ENCODE measurements at regions not wholly inside any gene's neighbourhood (a gene's known extent, or its start where the extent isn't known, plus 50 kb on each side); places are given as distances from the start of the nearest gene placed in this dataset.

DNA sequence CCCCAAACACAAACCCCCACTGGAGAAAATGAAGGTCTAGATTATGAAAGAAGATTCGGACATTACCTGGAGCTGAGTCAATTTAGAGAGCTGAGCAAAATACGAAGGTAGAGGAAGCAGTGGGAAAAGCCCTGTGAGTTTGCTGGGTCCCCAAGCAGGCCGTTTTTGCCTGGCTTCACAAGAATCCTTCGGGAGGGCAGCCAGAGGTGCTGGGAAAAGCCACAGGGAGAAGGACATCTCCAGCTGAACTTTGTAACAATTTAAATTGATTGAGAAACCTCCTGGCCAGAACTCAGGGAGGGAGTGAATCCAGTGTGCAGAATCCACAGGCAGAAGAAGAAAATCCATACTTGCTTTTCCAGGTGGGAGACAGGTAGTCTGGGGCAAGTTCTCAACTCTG is 319.1 kb upstream of the CT83 start:
- ChIA-PET CTCF (no interaction called here), POLR2A (no interaction called here)
- Mint-ChIP-seq H3K4me3 (no peak overlapping the region), H3K27me3 (no peaks in the 10 kb centered on the region), H3K4me1 (ENCODE audit: low read depth) (no peaks in the 10 kb centered on the region), H3K36me3 (ENCODE audit: low read depth) (no peaks in the 10 kb centered on the region), H3K9me3 (no peaks in the 10 kb centered on the region), H3K27ac (no peak overlapping the region)
- ATAC-seq (ENCODE audit: poor library complexity), result no peak
- Histone ChIP-seq H3K4me3 (ENCODE audit: low read length) (no peak overlapping the region), H3K27ac (ENCODE audit: low read depth in 1 of 2, low read length in 2 of 2) (no peak overlapping the region), H3K4me1 (ENCODE audit: insufficient read depth, low read length) (no peaks in the 10 kb centered on the region), H3K36me3 (ENCODE audit: insufficient read depth, low read length) (no peaks in the 10 kb centered on the region), H3K9me3 (ENCODE audit: control insufficient read depth in 1 of 2, insufficient read depth in 1 of 2, low read length in 2 of 2) (peaks cover 0 to 4% of the 10 kb centered on the region in 2 experiments), H3K27me3 (ENCODE audit: control insufficient read depth in 1 of 2, insufficient read depth in 2 of 2, low read length in 2 of 2) (no peaks in the 10 kb centered on the region)
- no peak for DNase-seq
- TF ChIP-seq, protein P1, sequence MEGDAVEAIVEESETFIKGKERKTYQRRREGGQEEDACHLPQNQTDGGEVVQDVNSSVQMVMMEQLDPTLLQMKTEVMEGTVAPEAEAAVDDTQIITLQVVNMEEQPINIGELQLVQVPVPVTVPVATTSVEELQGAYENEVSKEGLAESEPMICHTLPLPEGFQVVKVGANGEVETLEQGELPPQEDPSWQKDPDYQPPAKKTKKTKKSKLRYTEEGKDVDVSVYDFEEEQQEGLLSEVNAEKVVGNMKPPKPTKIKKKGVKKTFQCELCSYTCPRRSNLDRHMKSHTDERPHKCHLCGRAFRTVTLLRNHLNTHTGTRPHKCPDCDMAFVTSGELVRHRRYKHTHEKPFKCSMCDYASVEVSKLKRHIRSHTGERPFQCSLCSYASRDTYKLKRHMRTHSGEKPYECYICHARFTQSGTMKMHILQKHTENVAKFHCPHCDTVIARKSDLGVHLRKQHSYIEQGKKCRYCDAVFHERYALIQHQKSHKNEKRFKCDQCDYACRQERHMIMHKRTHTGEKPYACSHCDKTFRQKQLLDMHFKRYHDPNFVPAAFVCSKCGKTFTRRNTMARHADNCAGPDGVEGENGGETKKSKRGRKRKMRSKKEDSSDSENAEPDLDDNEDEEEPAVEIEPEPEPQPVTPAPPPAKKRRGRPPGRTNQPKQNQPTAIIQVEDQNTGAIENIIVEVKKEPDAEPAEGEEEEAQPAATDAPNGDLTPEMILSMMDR (IDR thresholded peaks at IDR 0.05), result no peak
- intact Hi-C loops (cut with DNase I, micrococcal nuclease), result no loop called here

DNA sequence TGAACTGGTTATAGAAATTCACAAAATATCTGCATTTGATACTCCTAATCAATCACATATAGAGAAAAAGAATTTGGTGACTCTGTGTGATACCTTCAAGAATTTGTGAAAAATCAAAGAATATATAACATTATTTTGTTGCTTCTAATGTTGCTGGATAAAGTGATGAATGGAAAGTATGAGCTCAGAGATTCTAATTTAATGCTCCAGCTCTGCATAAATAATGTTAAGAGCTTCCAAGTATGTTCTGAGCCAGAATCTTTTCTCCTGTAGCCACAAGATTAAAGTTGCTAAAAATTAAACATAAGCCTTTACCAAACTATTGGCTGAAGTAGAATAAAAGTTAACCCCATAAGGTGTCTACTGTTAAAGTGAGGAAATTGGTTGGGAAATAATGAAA is 294.7 kb upstream of the CT83 start:
- H3K9me3 Mint-ChIP-seq, result no peaks in the 10 kb centered on the region
- H3K27ac ChIP-seq (ENCODE audit: low read depth in 1 of 2, low read length in 2 of 2), result no peak overlapping the region
- H3K36me3 Mint-ChIP-seq (ENCODE audit: low read depth), result no peaks in the 10 kb centered on the region
- ATAC-seq (ENCODE audit: poor library complexity) (no peak), DNase-seq (no peak)
- TF ChIP-seq, protein P1 (IDR thresholded peaks at IDR 0.05), result no peak
- H3K4me3 Mint-ChIP-seq, result no peak overlapping the region
- H3K27me3 Mint-ChIP-seq, result no peaks in the 10 kb centered on the region
- H3K27ac Mint-ChIP-seq, result no peak overlapping the region
- CTCF ChIA-PET, result no interaction called here
- H3K36me3 ChIP-seq (ENCODE audit: insufficient read depth, low read length), result no peaks in the 10 kb centered on the region
- no peaks in the 10 kb centered on the region for H3K4me1 Mint-ChIP-seq (ENCODE audit: low read depth)
- H3K27me3 ChIP-seq (ENCODE audit: control insufficient read depth in 1 of 2, insufficient read depth in 2 of 2, low read length in 2 of 2), result no peaks in the 10 kb centered on the region
- H3K4me1 ChIP-seq (ENCODE audit: insufficient read depth, low read length), result no peaks in the 10 kb centered on the region
- no peak overlapping the region for H3K4me3 ChIP-seq (ENCODE audit: low read length)
- no peaks in the 10 kb centered on the region for H3K9me3 ChIP-seq (ENCODE audit: control insufficient read depth in 1 of 2, insufficient read depth in 1 of 2, low read length in 2 of 2)
- intact Hi-C loops (cut with DNase I, micrococcal nuclease), result no loop called here
- POLR2A ChIA-PET, result no interaction called here

DNA sequence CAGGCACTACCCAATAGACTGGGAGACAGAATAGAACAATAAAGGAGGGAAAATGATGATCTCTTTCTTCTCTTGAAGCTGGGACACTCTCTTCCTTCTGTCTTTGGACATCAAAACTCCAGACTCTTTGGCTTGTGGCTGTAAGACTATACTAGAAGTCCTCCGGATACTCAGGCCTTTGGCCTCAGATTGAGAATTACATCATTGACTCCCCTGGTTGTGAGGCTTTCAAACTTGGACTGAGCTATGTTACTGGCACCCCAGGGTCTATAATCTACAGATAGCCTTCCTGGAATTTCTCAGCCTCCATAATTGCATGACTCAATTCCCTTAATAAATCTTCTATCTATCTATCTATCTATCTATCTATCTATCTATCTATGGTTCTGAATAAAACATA is 294.2 kb upstream of the CT83 start:
- Histone ChIP-seq H3K4me1 (ENCODE audit: insufficient read depth, low read length) (no peaks in the 10 kb centered on the region), H3K36me3 (ENCODE audit: insufficient read depth, low read length) (no peaks in the 10 kb centered on the region), H3K27me3 (ENCODE audit: control insufficient read depth in 1 of 2, insufficient read depth in 2 of 2, low read length in 2 of 2) (no peaks in the 10 kb centered on the region), H3K4me3 (ENCODE audit: low read length) (no peak overlapping the region), H3K27ac (ENCODE audit: low read depth in 1 of 2, low read length in 2 of 2) (no peak overlapping the region), H3K9me3 (ENCODE audit: control insufficient read depth in 1 of 2, insufficient read depth in 1 of 2, low read length in 2 of 2) (no peaks in the 10 kb centered on the region)
- intact Hi-C loops (cut with DNase I, micrococcal nuclease), result no loop called here
- Mint-ChIP-seq H3K9me3 (no peaks in the 10 kb centered on the region), H3K4me1 (ENCODE audit: low read depth) (no peaks in the 10 kb centered on the region), H3K27ac (no peak overlapping the region), H3K36me3 (ENCODE audit: low read depth) (no peaks in the 10 kb centered on the region), H3K4me3 (no peak overlapping the region), H3K27me3 (no peaks in the 10 kb centered on the region)
- no peak for ATAC-seq (ENCODE audit: poor library complexity)
- no peak for DNase-seq
- POLR2A ChIA-PET, result no interaction called here
- TF ChIP-seq, protein P1 (IDR thresholded peaks at IDR 0.05), result no peak
- CTCF ChIA-PET, result no interaction called here

All from CD4-positive, alpha-beta T cell (primary cell).